Dendritic cell treated with granulocyte-macrophage colony-stimulating factor and Interleukin-4, amounts not matched to agents 40 ng/mL and 50 ng/mL, for 4 days (primary cell): ENCODE measurements at regions not wholly inside any gene's neighbourhood (a gene's known extent, or its start where the extent isn't known, plus 50 kb on each side); places are given as distances from the start of the nearest gene placed in this dataset.
A peak's percentile ranks its signal among the peaks of the same experiment; 100 is the strongest.

Experiments used
- H3K27ac Mint-ChIP-seq: one replicate; pipeline ENCODE4 v1.8.0; 2022; ENCODE audit warnings: mild to moderate bottlenecking, mixed read lengths
- H3K27me3 Mint-ChIP-seq: one replicate; pipeline ENCODE4 v1.8.0; 2022; ENCODE audit warnings: mild to moderate bottlenecking, mixed read lengths
- H3K36me3 Mint-ChIP-seq: one replicate; pipeline ENCODE4 v1.8.0; 2022; ENCODE audit warnings: low read depth, mixed read lengths
- H3K4me1 Mint-ChIP-seq: one replicate; pipeline ENCODE4 v1.8.0; 2022; ENCODE audit warnings: low read depth, mixed read lengths
- H3K4me3 Mint-ChIP-seq: one replicate; pipeline ENCODE4 v1.8.0; 2022; ENCODE audit warnings: mild to moderate bottlenecking, moderate library complexity, mixed read lengths
- H3K9me3 Mint-ChIP-seq: one replicate; pipeline ENCODE4 v1.8.0; 2022; ENCODE audit warnings: mixed read lengths
- intact Hi-C: fragments of 100-400 bp; cut with micrococcal nuclease; formaldehyde crosslinking; loops from one replicate; pipeline ENCODE4 v1.15.0; 2022

GRCh38 chr16:11423315-11424117 is 78.3 kb downstream of the RMI2 start:
- H3K9me3 Mint-ChIP-seq, result no peaks in the 10 kb centered on the region
- H3K27me3 Mint-ChIP-seq, result peaks cover 8% of the 10 kb centered on the region
- peaks cover 38% of the 10 kb centered on the region for H3K4me1 Mint-ChIP-seq
- H3K4me3 Mint-ChIP-seq, result no peak overlapping the region
- intact Hi-C loops, result no loop called here
- H3K27ac Mint-ChIP-seq, result peak overlapping the region; percentile 70
- H3K36me3 Mint-ChIP-seq, result no peaks in the 10 kb centered on the region

GRCh38 chr16:11424118-11424460 is 78.8 kb downstream of the RMI2 start:
- intact Hi-C loops, result no loop called here
- H3K27me3 Mint-ChIP-seq, result peaks cover 10% of the 10 kb centered on the region
- H3K4me3 Mint-ChIP-seq, result no peak overlapping the region
- H3K4me1 Mint-ChIP-seq, result peaks cover 44% of the 10 kb centered on the region
- H3K9me3 Mint-ChIP-seq, result no peaks in the 10 kb centered on the region
- peak overlapping the region; percentile 70 for H3K27ac Mint-ChIP-seq
- H3K36me3 Mint-ChIP-seq, result no peaks in the 10 kb centered on the region

- intact Hi-C loops, result no loop called here
- H3K4me3 Mint-ChIP-seq, result no peak overlapping the region
- peaks cover 45% of the 10 kb centered on the region for H3K4me1 Mint-ChIP-seq
- H3K27ac Mint-ChIP-seq, result peak overlapping the region; percentile 58
- H3K9me3 Mint-ChIP-seq, result no peaks in the 10 kb centered on the region
- H3K36me3 Mint-ChIP-seq, result no peaks in the 10 kb centered on the region
- peaks cover 12% of the 10 kb centered on the region for H3K27me3 Mint-ChIP-seq
These were observed 79.9 kb downstream of the RMI2 start for GRCh38 chr16:11425140-11425539.

- Mint-ChIP-seq H3K27ac (peak overlapping the region; percentile 63), H3K9me3 (peaks cover 8% of the 10 kb centered on the region), H3K36me3 (no peaks in the 10 kb centered on the region), H3K4me1 (peaks cover 44% of the 10 kb centered on the region), H3K27me3 (peaks cover 14% of the 10 kb centered on the region), H3K4me3 (no peak overlapping the region)
- intact Hi-C loops, result no loop called here
These were observed 83.3 kb downstream of the RMI2 start for GRCh38 chr16:11428623-11428953.

- Mint-ChIP-seq H3K27me3 (peaks cover 14% of the 10 kb centered on the region), H3K4me3 (no peak overlapping the region), H3K27ac (no peak overlapping the region), H3K4me1 (peaks cover 39% of the 10 kb centered on the region), H3K9me3 (peaks cover 8% of the 10 kb centered on the region), H3K36me3 (no peaks in the 10 kb centered on the region)
- intact Hi-C loops, result no loop called here
These were observed 83.9 kb downstream of the RMI2 start for GRCh38 chr16:11429123-11429522.

- intact Hi-C loops, result no loop called here
- Mint-ChIP-seq H3K27ac (no peak overlapping the region), H3K36me3 (no peaks in the 10 kb centered on the region)
These were observed 84.6 kb downstream of the RMI2 start for GRCh38 chr16:11429823-11430222.

GRCh38 chr16:11430601-11431317 is 85.5 kb downstream of the RMI2 start:
- H3K27ac Mint-ChIP-seq, result no peak overlapping the region
- H3K4me3 Mint-ChIP-seq, result no peak overlapping the region
- H3K36me3 Mint-ChIP-seq, result no peaks in the 10 kb centered on the region
- peaks cover 12% of the 10 kb centered on the region for H3K27me3 Mint-ChIP-seq
- intact Hi-C loops, result no loop called here
- peaks cover 8% of the 10 kb centered on the region for H3K9me3 Mint-ChIP-seq
- peaks cover 25% of the 10 kb centered on the region for H3K4me1 Mint-ChIP-seq

More at GRCh38 chr16:11429823-11430222, 84.6 kb downstream of the RMI2 start:
- Mint-ChIP-seq H3K4me3 (no peak overlapping the region), H3K9me3 (peaks cover 8% of the 10 kb centered on the region), H3K27me3 (peaks cover 14% of the 10 kb centered on the region), H3K4me1 (peaks cover 32% of the 10 kb centered on the region)

GRCh38 chr16:11431915-11432465 is 86.7 kb downstream of the RMI2 start:
- Mint-ChIP-seq H3K4me3 (no peak overlapping the region), H3K27ac (peak overlapping the region; percentile 35), H3K4me1 (peaks cover 25% of the 10 kb centered on the region), H3K27me3 (peaks cover 14% of the 10 kb centered on the region), H3K9me3 (peaks cover 8% of the 10 kb centered on the region), H3K36me3 (no peaks in the 10 kb centered on the region)
- intact Hi-C loops, result no loop called here

GRCh38 chr16:11432856-11433395 is 87.7 kb downstream of the RMI2 start:
- H3K27me3 Mint-ChIP-seq, result peaks cover 15% of the 10 kb centered on the region
- H3K36me3 Mint-ChIP-seq, result no peaks in the 10 kb centered on the region
- peaks cover 8% of the 10 kb centered on the region for H3K9me3 Mint-ChIP-seq
- H3K27ac Mint-ChIP-seq, result no peak overlapping the region
- peaks cover 20% of the 10 kb centered on the region for H3K4me1 Mint-ChIP-seq
- intact Hi-C loops, result no loop called here
- no peak overlapping the region for H3K4me3 Mint-ChIP-seq

GRCh38 chr16:11435576-11435975 is 90.3 kb downstream of the RMI2 start:
- H3K4me3 Mint-ChIP-seq, result no peak overlapping the region
- H3K36me3 Mint-ChIP-seq, result no peaks in the 10 kb centered on the region
- peaks cover 8% of the 10 kb centered on the region for H3K4me1 Mint-ChIP-seq
- peaks cover 7% of the 10 kb centered on the region for H3K27me3 Mint-ChIP-seq
- H3K27ac Mint-ChIP-seq, result no peak overlapping the region
- intact Hi-C loops, result no loop called here
- peaks cover 19% of the 10 kb centered on the region for H3K9me3 Mint-ChIP-seq

GRCh38 chr16:11437069-11437468 is 91.8 kb downstream of the RMI2 start:
- intact Hi-C loops, result no loop called here
- Mint-ChIP-seq H3K27ac (no peak overlapping the region), H3K27me3 (peaks cover 10% of the 10 kb centered on the region), H3K9me3 (peaks cover 26% of the 10 kb centered on the region), H3K36me3 (no peaks in the 10 kb centered on the region), H3K4me3 (no peak overlapping the region), H3K4me1 (peaks cover 4% of the 10 kb centered on the region)

GRCh38 chr16:11439790-11440656 is 94.8 kb downstream of the RMI2 start:
- Mint-ChIP-seq H3K36me3 (no peaks in the 10 kb centered on the region), H3K27me3 (peaks cover 10% of the 10 kb centered on the region), H3K9me3 (peaks cover 23% of the 10 kb centered on the region), H3K4me1 (no peaks in the 10 kb centered on the region), H3K27ac (no peak overlapping the region), H3K4me3 (no peak overlapping the region)
- intact Hi-C loops, result no loop called here

GRCh38 chr16:11440657-11441012 is 95.4 kb downstream of the RMI2 start:
- Mint-ChIP-seq H3K27me3 (peaks cover 10% of the 10 kb centered on the region), H3K4me1 (no peaks in the 10 kb centered on the region), H3K4me3 (no peak overlapping the region), H3K9me3 (peaks cover 23% of the 10 kb centered on the region), H3K36me3 (no peaks in the 10 kb centered on the region), H3K27ac (no peak overlapping the region)
- intact Hi-C loops, result no loop called here
